Coronary artery (tissue), 2 donors: ENCODE measurements at regions not wholly inside any gene's neighbourhood (a gene's known extent, or its start where the extent isn't known, plus 50 kb on each side); places are given as distances from the start of the nearest gene placed in this dataset.

ENCODE experiments used
- DNase-seq: peaks from one replicate; pipeline ENCODE4 v3.0.0-alpha.2; 2017; ENCODE audit warnings: low spot score
- H3K27ac ChIP-seq, 2 donors: fragments of 200-600 bp; sonication (generic); one replicate each; pipeline ENCODE4 v1.5.1; 2016 to 2019
- H3K4me3 ChIP-seq: fragments of 200-600 bp; sonication (generic); 2 replicates; pipeline ENCODE4 v1.5.1; 2016; ENCODE audit warnings: mild to moderate bottlenecking, moderate library complexity
- CTCF ChIP-seq: fragments of 200-600 bp; sonication (generic); IDR thresholded peaks from one replicate; pipeline ENCODE4 v1.5.1; 2019; ENCODE audit warnings: antibody characterized with exemption

GRCh38 chr1:87246436-87246835 is 82.2 kb upstream of the LMO4 start:
- no peak for DNase-seq
- no peak for TF ChIP-seq CTCF
- no peak overlapping the region for H3K27ac ChIP-seq
- no peak overlapping the region for H3K4me3 ChIP-seq

GRCh38 chr1:87249803-87250202 is 78.9 kb upstream of the LMO4 start:
- DNase-seq: no peak
- no peak for TF ChIP-seq CTCF
- Histone ChIP-seq H3K4me3 (no peak overlapping the region), H3K27ac (no peak overlapping the region)

GRCh38 chr1:87250336-87250735 is 78.3 kb upstream of the LMO4 start:
- no peak overlapping the region for H3K4me3 ChIP-seq
- TF ChIP-seq CTCF: no peak
- no peak overlapping the region for H3K27ac ChIP-seq
- DNase-seq: no peak

GRCh38 chr1:87252406-87252805 is 76.3 kb upstream of the LMO4 start:
- TF ChIP-seq CTCF: no peak
- no peak overlapping the region for H3K4me3 ChIP-seq
- H3K27ac ChIP-seq: no peak overlapping the region
- DNase-seq: no peak

GRCh38 chr1:87262688-87263087 is 66.0 kb upstream of the LMO4 start:
- no peak for DNase-seq
- H3K4me3 ChIP-seq: no peak overlapping the region
- no peak overlapping the region for H3K27ac ChIP-seq
- TF ChIP-seq CTCF: no peak

- TF ChIP-seq CTCF: no peak
- H3K4me3 ChIP-seq: no peak overlapping the region
- no peak overlapping the region for H3K27ac ChIP-seq
- DNase-seq: no peak
Observed at GRCh38 chr1:87263281-87263680, 65.4 kb upstream of the LMO4 start.

GRCh38 chr1:87263785-87264184 is 64.9 kb upstream of the LMO4 start:
- Histone ChIP-seq H3K27ac (no peak overlapping the region), H3K4me3 (no peak overlapping the region)
- no peak for DNase-seq
- TF ChIP-seq CTCF: no peak
